ENCODE measurements at regions not wholly inside any gene's neighbourhood (a gene's known extent, or its start where the extent isn't known, plus 50 kb on each side); places are given as distances from the start of the nearest gene placed in this dataset.

GRCh38 chr5:72613515-72613914, 106.3 kb upstream of the ZNF366 start:
- no peak for DNase-seq (ENCODE audit: low spot score)
- H3K4me3 ChIP-seq, result no peak overlapping the region
- no peak overlapping the region for H3K27ac ChIP-seq
- no peak for TF ChIP-seq CTCF (IDR thresholded peaks at IDR 0.05)

- H3K27ac ChIP-seq, result no peak overlapping the region
- DNase-seq (ENCODE audit: low spot score), result no peak
- H3K4me3 ChIP-seq, result no peak overlapping the region
- no peak for TF ChIP-seq CTCF (IDR thresholded peaks at IDR 0.05)
Observed at GRCh38 chr5:72612810-72613209, 105.6 kb upstream of the ZNF366 start.

- TF ChIP-seq CTCF (IDR thresholded peaks at IDR 0.05), result peak; percentile 86
- no peak for DNase-seq (ENCODE audit: low spot score)
- H3K4me3 ChIP-seq, result peak overlapping the region; percentile 25
- H3K27ac ChIP-seq, result no peak overlapping the region
Observed at GRCh38 chr5:72611118-72611730, 104.0 kb upstream of the ZNF366 start.

GRCh38 chr5:72608926-72609325, 101.7 kb upstream of the ZNF366 start:
- H3K4me3 ChIP-seq, result no peak overlapping the region
- TF ChIP-seq CTCF (IDR thresholded peaks at IDR 0.05), result no peak
- no peak for DNase-seq (ENCODE audit: low spot score)
- no peak overlapping the region for H3K27ac ChIP-seq

- Histone ChIP-seq H3K27ac (no peak overlapping the region), H3K4me3 (no peak overlapping the region)
- DNase-seq (ENCODE audit: low spot score), result no peak
- no peak for TF ChIP-seq CTCF (IDR thresholded peaks at IDR 0.05)
Observed at GRCh38 chr5:72608297-72608696, 101.1 kb upstream of the ZNF366 start.

- no peak for TF ChIP-seq CTCF (IDR thresholded peaks at IDR 0.05)
- H3K4me3 ChIP-seq, result no peak overlapping the region
- H3K27ac ChIP-seq, result no peak overlapping the region
- DNase-seq (ENCODE audit: low spot score), result no peak
Observed at GRCh38 chr5:72607381-72607780, 100.2 kb upstream of the ZNF366 start.

- no peak for TF ChIP-seq CTCF (IDR thresholded peaks at IDR 0.05)
- DNase-seq (ENCODE audit: low spot score), result no peak
- H3K4me3 ChIP-seq, result no peak overlapping the region
- no peak overlapping the region for H3K27ac ChIP-seq
Observed at GRCh38 chr5:72606525-72606924, 99.3 kb upstream of the ZNF366 start.
